T-helper 17 cell (primary cell): ENCODE measurements at regions not wholly inside any gene's neighbourhood (a gene's known extent, or its start where the extent isn't known, plus 50 kb on each side); places are given as distances from the start of the nearest gene placed in this dataset.

Experiments
- ATAC-seq: fragments of 150-1000 bp; cut with Tn5 transposase; 2 replicates; pipeline ENCODE4 v1.10.0; 2021; ENCODE audit warnings: mild to moderate bottlenecking, moderate library complexity
- DNase-seq, 3 donors: peaks; one replicate each; pipeline versions ENCODE4 v3.0.0 to v3.0.0-alpha.2; 2020 to 2021
- H3K9me3 ChIP-seq: one replicate; pipeline ENCODE4 v1.7.0; 2013; ENCODE audit warnings: low read length, mild to moderate bottlenecking; ENCODE audit not compliant: control insufficient read depth, poor library complexity, severe bottlenecking
- H3K27ac Mint-ChIP-seq: one replicate; pipeline ENCODE4 v1.8.0; 2022; ENCODE audit warnings: mild to moderate bottlenecking, moderate library complexity, mixed read lengths
- H3K27me3 Mint-ChIP-seq: one replicate; pipeline ENCODE4 v1.8.0; 2022; ENCODE audit warnings: mixed read lengths
- H3K36me3 Mint-ChIP-seq: one replicate; pipeline ENCODE4 v1.8.0; 2022; ENCODE audit warnings: low read depth, mixed read lengths
- H3K4me1 Mint-ChIP-seq: one replicate; pipeline ENCODE4 v1.8.0; 2022; ENCODE audit warnings: mild to moderate bottlenecking, mixed read lengths
- H3K4me3 Mint-ChIP-seq: one replicate; pipeline ENCODE4 v1.8.0; 2022; ENCODE audit warnings: mild to moderate bottlenecking, moderate library complexity, mixed read lengths

- no peak overlapping the region for H3K27ac Mint-ChIP-seq
These were observed 993.0 kb upstream of the PRMT6 start for GRCh38 chr1:106063510-106063909.

DNA sequence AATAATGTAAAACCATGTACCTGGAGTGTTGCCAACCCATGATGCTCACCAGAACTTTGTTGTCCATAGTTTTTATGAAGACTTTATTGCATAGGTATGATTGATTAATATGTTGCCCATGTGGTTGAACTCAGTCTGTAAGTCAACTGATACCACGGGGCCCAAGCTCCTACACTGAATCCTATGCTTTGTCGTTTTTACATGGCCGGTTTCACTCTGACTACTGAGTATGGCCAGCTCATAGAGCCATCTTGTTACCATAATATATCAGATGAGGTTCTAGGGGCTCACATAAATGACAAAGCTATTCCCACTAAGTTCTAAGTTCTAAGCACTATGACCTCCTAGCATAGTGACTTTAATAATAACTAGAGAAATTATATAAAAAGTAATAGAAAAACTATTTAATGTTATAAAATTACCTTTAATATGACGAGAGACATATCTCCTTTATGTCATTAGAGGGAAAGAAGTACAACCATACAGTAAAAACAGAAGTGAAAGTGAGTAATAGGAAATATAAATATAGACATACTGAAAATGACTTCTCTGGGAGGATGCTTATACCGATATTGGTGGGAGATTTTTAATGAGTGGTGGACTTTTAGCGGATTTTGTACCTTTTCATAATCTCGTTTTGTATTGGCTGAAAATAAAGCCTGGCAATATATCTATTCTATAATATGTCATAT is 983.4 kb upstream of the PRMT6 start:
- H3K4me1 Mint-ChIP-seq = no peaks in the 10 kb centered on the region

More at GRCh38 chr1:106063510-106063909, 993.0 kb upstream of the PRMT6 start:
- no peaks in the 10 kb centered on the region for H3K9me3 ChIP-seq
- Mint-ChIP-seq H3K27me3 (no peaks in the 10 kb centered on the region), H3K36me3 (no peaks in the 10 kb centered on the region), H3K4me3 (no peak overlapping the region), H3K4me1 (no peaks in the 10 kb centered on the region)
- ATAC-seq = no peak
- no peak for DNase-seq

DNA sequence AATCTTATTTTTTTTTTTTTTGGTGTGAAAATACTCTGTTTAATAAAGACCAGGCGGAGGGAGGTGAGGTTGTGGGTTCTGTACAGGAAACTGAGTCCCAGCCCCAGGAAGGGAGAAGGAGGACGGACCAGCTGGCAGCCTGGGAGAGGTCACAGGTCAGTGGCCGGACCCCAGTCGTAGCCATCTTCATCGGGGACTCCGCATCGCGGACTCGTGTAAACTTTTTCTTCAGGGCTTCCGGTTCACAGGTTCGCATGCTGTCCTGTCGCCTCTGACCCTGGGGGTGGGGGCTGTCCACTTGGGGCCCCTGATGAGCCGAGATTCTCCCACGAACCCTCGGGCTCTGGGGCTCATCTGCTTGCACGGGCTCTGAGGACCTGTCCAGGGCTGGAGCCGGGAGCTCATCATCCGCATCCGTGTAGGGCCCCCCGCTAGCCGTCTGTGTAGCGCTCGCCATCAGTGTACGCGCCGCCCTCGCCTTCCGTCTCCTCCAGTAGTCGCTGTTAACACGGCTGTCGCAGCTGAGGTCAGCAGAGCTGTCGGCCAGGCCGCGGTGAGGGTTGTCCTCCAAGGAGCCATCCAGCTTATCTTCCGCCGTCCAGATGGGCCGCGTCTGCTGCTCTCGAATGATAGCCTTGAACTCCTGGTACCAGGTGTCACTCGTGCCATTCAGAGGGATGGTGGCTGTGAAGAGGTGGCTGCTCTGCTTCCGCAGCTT is 975.7 kb upstream of the PRMT6 start:
- no peak overlapping the region for H3K27ac Mint-ChIP-seq
- DNase-seq (no peak), ATAC-seq (no peak)
- no peak overlapping the region for H3K4me3 Mint-ChIP-seq
- no peaks in the 10 kb centered on the region for H3K36me3 Mint-ChIP-seq
- no peaks in the 10 kb centered on the region for H3K27me3 Mint-ChIP-seq
- no peaks in the 10 kb centered on the region for H3K9me3 ChIP-seq
- H3K4me1 Mint-ChIP-seq = no peaks in the 10 kb centered on the region

More for the DNA sequence above, 983.4 kb upstream of the PRMT6 start:
- Mint-ChIP-seq H3K27me3 (no peaks in the 10 kb centered on the region), H3K4me3 (no peak overlapping the region), H3K27ac (no peak overlapping the region), H3K36me3 (no peaks in the 10 kb centered on the region)
- ATAC-seq (no peak), DNase-seq (no peak)
- no peaks in the 10 kb centered on the region for H3K9me3 ChIP-seq

DNA sequence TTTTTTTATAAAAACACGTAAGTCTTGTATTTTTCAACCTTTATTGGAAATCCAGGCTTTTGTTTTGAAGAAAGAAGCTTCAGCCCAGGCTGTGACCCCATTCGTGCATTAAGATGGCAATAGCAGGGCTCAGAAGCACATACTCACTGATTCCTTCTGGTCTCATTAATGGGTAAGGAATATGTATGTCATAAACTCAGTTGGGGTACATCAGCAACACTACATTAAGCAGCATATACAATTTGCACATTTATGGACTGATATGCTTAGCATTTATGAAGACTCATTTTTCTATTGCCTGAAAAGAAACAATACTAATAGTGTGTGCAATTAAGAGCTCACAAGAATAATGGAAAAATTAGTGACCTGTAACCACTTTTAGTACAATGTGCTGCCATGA is 945.4 kb upstream of the PRMT6 start:
- Mint-ChIP-seq H3K4me1 (no peaks in the 10 kb centered on the region), H3K36me3 (no peaks in the 10 kb centered on the region), H3K4me3 (no peak overlapping the region), H3K27ac (no peak overlapping the region), H3K27me3 (no peaks in the 10 kb centered on the region)
- H3K9me3 ChIP-seq = no peaks in the 10 kb centered on the region
- no peak for ATAC-seq
- DNase-seq = no peak

DNA sequence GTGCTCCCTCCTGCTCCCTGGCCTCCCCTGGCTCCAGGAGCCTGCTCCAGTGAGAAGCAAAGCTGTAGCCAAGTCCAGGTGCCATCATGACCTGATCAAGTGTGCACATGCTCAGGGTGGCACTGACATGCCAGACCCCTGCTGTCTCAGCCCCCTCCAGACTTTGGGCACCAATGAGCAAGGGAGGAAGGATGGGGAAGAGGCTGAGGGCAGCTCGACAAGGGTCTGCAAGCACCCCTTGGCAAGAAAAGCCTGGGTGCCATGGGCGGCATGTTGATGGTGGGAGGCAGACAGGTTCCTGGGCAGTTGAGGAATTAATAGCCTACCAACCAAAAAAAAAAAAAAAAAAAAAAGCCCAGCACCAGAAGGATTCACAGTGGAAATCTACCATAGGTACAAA is 942.6 kb upstream of the PRMT6 start:
- Mint-ChIP-seq H3K27me3 (no peaks in the 10 kb centered on the region), H3K4me1 (no peaks in the 10 kb centered on the region), H3K36me3 (no peaks in the 10 kb centered on the region), H3K27ac (no peak overlapping the region), H3K4me3 (no peak overlapping the region)
- no peaks in the 10 kb centered on the region for H3K9me3 ChIP-seq
- ATAC-seq (no peak), DNase-seq (no peak)

DNA sequence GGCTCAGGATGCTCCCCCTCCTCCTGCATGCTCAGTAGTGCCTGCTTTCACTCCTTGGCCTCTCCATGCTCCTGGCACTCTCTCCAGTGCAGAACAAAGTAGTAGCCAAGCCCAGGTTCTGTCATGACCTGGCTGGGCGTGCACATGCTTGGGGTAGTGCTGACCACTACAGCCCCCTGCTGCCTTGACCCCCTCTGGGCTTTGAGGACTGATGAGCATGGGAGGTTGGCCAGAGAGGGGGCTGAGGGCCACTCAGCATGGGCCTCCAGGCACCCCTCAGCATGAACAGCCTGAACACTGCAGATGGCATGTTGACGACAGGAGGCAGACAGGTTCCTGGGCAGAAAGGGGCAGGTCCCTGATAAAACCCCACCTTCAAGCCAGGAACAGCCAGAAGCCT is 935.7 kb upstream of the PRMT6 start:
- ATAC-seq = no peak
- DNase-seq = no peak
- Mint-ChIP-seq H3K36me3 (no peaks in the 10 kb centered on the region), H3K27ac (no peak overlapping the region), H3K4me3 (no peak overlapping the region), H3K4me1 (no peaks in the 10 kb centered on the region), H3K27me3 (no peaks in the 10 kb centered on the region)
- no peaks in the 10 kb centered on the region for H3K9me3 ChIP-seq

GRCh38 chr1:106121728-106122127 is 934.7 kb upstream of the PRMT6 start:
- ATAC-seq (no peak), DNase-seq (no peak)
- Mint-ChIP-seq H3K27ac (no peak overlapping the region), H3K4me3 (no peak overlapping the region), H3K27me3 (no peaks in the 10 kb centered on the region), H3K36me3 (no peaks in the 10 kb centered on the region), H3K4me1 (no peaks in the 10 kb centered on the region)
- no peaks in the 10 kb centered on the region for H3K9me3 ChIP-seq

GRCh38 chr1:106134561-106134960 is 921.9 kb upstream of the PRMT6 start:
- no peak overlapping the region for H3K4me3 Mint-ChIP-seq
- no peaks in the 10 kb centered on the region for H3K27me3 Mint-ChIP-seq
- no peaks in the 10 kb centered on the region for H3K9me3 ChIP-seq
- H3K27ac Mint-ChIP-seq = no peak overlapping the region
- DNase-seq (no peak), ATAC-seq (no peak)
- H3K4me1 Mint-ChIP-seq = no peaks in the 10 kb centered on the region
- H3K36me3 Mint-ChIP-seq = no peaks in the 10 kb centered on the region

- DNase-seq (no peak), ATAC-seq (no peak)
These were observed 883.4 kb upstream of the PRMT6 start for GRCh38 chr1:106173101-106173500.

DNA sequence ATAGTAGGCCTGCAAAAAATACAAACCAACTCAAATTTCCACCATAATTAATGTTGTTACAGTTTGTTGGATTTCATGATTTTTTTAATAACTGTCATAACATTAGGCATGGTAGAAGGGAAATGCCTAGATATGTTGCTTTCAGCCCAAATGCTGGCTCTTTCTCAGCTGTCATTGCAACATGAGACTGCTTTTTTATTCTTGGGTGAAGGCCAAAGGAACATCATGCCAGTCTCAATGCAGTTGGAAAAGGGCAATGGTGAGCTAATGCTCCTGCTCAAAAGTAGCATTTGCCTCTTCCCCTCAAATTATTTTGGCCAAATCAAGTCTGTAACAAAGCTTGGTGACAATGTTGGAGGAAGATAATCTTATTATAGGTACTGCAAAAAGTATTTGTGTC is 877.7 kb upstream of the PRMT6 start:
- Mint-ChIP-seq H3K27ac (no peak overlapping the region), H3K4me1 (no peaks in the 10 kb centered on the region), H3K36me3 (no peaks in the 10 kb centered on the region), H3K27me3 (no peaks in the 10 kb centered on the region), H3K4me3 (no peak overlapping the region)
- DNase-seq (no peak), ATAC-seq (no peak)
- H3K9me3 ChIP-seq = no peaks in the 10 kb centered on the region

More at GRCh38 chr1:106173101-106173500, 883.4 kb upstream of the PRMT6 start:
- Mint-ChIP-seq H3K27me3 (no peaks in the 10 kb centered on the region), H3K36me3 (no peaks in the 10 kb centered on the region), H3K4me1 (no peaks in the 10 kb centered on the region), H3K27ac (no peak overlapping the region), H3K4me3 (no peak overlapping the region)
- no peaks in the 10 kb centered on the region for H3K9me3 ChIP-seq

DNA sequence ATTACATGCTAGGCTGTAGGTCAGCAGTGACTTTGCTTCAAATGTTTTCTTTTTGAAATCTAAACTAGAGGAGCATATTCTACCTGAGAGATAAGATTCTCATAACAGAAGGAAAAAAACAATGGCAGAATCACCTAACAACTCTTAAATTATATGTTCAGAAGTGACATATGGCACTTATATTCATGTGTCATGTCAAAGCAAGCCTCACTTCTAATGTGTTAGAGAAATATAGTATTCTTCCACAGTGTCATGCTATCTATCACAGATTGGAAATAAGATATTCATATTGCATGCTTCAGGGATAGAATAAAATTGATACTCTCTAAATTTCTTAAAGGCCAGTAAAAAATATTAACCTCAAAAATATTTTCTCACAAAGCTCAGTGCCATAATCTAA is 874.6 kb upstream of the PRMT6 start:
- no peaks in the 10 kb centered on the region for H3K27me3 Mint-ChIP-seq
- H3K9me3 ChIP-seq = no peaks in the 10 kb centered on the region
- DNase-seq (no peak), ATAC-seq (no peak)
- H3K36me3 Mint-ChIP-seq = no peaks in the 10 kb centered on the region
- no peaks in the 10 kb centered on the region for H3K4me1 Mint-ChIP-seq
- H3K27ac Mint-ChIP-seq = no peak overlapping the region
- no peak overlapping the region for H3K4me3 Mint-ChIP-seq

DNA sequence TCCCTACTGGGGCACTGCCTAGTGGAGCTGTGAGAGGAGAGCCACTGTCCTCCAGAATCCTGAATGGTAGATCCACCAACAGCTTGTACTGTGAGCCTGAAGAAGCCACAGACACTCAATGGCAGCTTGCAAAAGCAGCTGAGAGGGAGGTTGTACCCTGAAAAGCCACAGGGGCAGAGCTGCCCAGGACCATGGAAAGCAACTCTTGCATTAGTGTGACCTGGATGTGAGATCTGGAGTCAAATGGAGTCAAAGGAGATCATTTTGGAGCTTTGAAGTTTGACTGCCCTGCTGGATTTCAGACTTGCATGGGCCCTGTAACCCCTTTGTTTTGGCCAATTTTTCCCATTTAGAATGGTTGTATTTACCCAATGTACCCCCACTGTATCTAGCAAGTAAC is 871.4 kb upstream of the PRMT6 start:
- Mint-ChIP-seq H3K27ac (no peak overlapping the region), H3K4me1 (no peaks in the 10 kb centered on the region), H3K4me3 (no peak overlapping the region), H3K36me3 (no peaks in the 10 kb centered on the region), H3K27me3 (no peaks in the 10 kb centered on the region)
- no peaks in the 10 kb centered on the region for H3K9me3 ChIP-seq
- ATAC-seq (no peak), DNase-seq (no peak)

- no peak overlapping the region for H3K27ac Mint-ChIP-seq
- no peaks in the 10 kb centered on the region for H3K9me3 ChIP-seq
- no peak overlapping the region for H3K4me3 Mint-ChIP-seq
- H3K36me3 Mint-ChIP-seq = no peaks in the 10 kb centered on the region
- no peaks in the 10 kb centered on the region for H3K27me3 Mint-ChIP-seq
- H3K4me1 Mint-ChIP-seq = no peaks in the 10 kb centered on the region
- ATAC-seq (no peak), DNase-seq (no peak)
These were observed 866.7 kb upstream of the PRMT6 start for GRCh38 chr1:106189780-106190179.

DNA sequence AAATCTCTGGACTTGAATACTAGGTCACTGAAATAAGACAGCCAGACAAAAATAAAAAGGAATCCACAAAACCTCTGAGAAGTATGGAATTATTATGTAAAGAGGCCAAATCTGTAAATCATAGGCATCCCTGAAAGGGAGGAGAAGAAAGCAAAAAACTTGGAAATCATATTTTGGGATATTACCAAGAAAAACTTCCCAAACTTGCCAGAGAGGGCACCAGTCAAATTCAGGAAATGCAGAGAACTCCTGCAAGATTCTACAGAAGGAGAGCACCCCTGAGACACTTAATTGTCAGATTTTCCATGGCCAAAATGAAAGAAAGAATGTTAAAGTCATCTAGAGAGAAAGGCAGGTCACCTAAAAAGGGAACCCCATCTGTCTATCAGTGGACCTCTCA is 862.3 kb upstream of the PRMT6 start:
- Mint-ChIP-seq H3K4me3 (no peak overlapping the region), H3K4me1 (no peaks in the 10 kb centered on the region), H3K36me3 (no peaks in the 10 kb centered on the region), H3K27me3 (no peaks in the 10 kb centered on the region), H3K27ac (no peak overlapping the region)
- no peaks in the 10 kb centered on the region for H3K9me3 ChIP-seq
- DNase-seq (no peak), ATAC-seq (no peak)
